ENCODE measurements at regions not wholly inside any gene's neighbourhood (a gene's known extent, or its start where the extent isn't known, plus 50 kb on each side); places are given as distances from the start of the nearest gene placed in this dataset.
"Not testable (repeated sequence)": the region's sequence is repeated elsewhere in the genome, so short reads cannot be mapped to it uniquely, and the experiment has no call there.

DNA sequence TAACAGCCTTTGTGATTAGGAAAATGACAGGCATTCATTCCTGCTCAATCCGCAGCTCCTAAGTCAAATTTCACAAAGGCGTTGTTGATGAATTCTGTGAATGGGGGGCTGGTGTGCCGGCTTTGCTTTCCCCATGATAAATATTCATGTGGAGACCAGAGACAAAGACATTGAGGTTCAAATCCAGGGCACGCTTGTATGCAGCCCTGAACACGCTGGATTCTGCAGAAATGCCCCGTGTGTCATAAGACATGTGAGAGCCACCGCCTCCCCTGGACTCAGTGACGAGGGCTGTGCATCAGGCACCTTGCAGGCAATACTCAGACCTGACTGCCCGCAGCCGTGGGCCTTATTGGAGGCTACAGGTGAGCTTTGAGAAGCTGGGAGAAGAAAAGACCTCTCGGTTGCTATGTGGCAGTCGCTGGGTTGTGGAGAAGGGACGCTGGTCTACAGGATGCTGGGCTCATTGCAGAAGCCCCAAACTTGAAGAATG, 906.2 kb downstream of the BRD1 start:
- DNase-seq (ENCODE audit: low read depth) = no peak

DNA sequence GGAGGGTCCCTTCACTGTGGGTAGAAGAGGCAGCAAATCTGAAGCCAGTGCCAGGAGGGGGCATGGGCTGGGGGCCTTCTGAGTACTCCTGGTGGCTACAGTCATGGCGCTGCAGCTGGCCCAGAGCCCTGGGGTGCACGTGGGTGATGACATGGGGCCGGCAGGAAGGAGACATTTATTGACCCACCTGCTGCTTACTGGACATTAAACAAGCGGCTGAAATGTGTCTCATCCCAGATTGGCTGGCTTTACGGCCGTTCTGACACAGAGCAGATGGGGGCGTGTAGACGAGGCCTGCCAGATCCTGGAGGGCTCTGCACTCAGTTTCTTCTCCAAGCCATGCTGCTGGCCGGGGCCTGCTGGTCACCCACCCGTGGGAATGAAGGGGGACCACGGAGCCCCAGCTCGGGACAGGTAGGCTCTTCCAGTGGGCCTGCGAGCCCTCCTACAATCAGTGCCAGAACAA, 906.9 kb downstream of the BRD1 start:
- no peak for DNase-seq (ENCODE audit: low read depth)

DNA sequence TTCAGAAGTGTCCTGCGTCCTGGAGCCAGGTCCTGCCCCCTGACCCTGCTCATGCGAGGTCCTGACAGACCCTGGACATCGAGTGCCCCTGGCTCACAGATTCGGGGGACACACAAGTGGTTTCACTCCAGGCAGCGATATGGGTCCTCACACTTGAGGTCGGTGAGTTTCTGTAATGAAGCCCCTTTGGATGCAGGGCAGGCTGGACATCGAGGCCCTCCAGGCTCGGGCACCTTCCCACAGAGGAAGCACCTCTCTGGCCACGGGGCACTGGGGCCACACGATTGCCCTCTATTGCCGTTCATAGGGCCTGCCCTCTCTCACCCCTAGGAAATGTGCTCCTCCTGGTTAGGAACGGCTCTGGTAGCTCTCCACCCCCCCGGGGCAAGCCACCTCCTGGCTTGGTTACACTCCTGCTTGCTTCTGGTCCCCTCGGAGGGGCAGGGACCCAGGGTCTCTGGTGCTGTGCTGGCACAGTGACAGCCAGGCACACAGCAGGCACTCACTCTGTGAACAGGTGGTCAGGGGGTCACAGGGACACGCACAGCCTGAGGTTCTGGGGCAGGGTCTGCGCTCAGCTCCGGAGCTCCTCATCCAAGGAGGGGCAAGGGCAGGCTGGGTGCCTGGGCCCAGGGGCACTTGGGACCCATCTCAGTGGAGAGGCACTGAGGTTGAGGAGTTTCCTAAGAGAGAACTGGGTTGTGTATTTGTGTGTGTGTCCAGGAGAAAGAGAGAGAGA, 907.7 kb downstream of the BRD1 start:
- no peak for DNase-seq (ENCODE audit: low read depth)

- no peak for DNase-seq (ENCODE audit: low read depth)
These were observed 908.5 kb downstream of the BRD1 start for GRCh38 chr22:48919187-48919590.

DNA sequence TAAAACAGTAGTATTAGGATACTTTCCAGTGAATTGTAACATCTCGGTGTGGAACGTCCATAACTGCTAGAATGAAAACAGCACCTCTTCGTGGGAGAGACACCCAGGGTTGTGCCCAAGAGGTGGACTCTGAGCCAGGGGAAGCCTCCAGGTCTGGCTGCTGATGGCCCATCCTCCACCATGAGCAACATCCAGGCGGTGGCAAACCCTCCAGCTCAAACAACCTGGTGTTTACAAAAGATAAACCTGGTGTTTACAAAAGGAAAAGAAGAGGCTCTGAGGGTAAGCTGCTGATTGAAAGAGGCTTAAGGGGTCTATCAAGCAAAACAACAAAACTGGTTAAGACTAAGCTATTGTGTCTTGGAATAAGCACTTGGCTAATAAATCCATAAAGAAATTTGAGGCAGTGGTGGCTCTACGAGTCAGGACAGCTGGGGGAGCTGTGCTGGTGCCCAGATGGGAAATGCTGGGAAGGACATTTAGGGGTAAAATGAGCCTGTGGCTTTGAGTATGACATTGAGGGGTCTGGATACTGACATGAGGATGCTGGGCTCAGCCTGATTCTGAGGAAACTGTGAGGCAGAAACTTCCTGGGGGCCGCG, 909.0 kb downstream of the BRD1 start:
- DNase-seq (ENCODE audit: low read depth) = no peak

DNA sequence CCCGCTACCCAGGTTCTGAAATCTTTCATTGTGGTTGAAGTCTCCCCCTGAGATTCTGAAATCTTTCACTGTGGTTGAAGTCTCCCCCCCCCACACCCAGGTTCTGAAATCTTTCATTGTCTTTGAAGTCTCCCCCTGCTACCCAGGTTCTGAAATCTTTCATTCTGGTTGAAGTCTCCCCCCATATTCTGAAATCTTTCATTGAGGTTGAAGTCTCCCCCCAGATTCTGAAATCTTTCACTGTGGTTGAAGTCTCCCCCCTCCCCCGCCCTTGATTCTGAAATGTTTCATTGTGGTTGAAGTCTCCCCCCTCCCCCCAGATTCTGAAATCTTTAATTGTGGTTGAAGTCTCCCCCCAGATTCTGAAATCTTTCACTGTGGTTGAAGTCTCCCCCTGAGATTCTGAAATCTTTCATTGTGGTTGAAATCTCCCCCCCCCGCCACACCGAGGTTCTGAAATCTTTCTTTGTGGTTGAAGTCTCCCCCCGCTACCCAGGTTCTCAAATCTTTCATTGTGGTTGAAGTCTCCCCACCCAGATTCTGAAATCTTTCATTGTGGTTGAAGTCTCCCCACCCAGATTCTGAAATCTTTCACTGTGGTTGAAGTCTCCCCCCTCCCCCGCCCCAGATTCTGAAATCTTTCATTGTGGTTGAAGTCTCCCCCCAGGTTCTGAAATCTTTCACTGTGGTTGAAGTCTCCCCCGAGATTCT, 915.2 kb downstream of the BRD1 start:
- DNase-seq (ENCODE audit: low read depth) = not testable (repeated sequence)

DNA sequence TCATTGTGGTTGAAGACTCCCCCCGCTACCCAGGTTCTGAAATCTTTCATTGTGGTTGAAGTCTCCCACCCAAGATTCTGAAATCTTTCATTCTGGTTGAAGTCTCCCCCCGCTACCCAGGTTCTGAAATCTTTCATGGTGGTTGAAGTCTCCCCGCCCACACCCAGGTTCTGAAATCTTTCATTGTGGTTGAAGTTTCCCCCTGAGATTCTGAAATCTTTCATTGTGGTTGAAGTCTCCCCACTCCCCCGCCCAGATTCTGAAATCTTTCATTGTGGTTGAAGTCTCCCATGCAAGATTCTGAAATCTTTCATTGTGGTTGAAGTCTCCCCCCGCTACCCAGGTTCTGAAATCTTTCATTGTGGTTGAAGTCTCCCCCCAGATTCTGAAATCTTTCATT, 916.0 kb downstream of the BRD1 start:
- not testable (repeated sequence) for DNase-seq (ENCODE audit: low read depth)

- not testable (repeated sequence) for DNase-seq (ENCODE audit: low read depth)
These were observed 916.6 kb downstream of the BRD1 start for GRCh38 chr22:48911067-48911466.

DNA sequence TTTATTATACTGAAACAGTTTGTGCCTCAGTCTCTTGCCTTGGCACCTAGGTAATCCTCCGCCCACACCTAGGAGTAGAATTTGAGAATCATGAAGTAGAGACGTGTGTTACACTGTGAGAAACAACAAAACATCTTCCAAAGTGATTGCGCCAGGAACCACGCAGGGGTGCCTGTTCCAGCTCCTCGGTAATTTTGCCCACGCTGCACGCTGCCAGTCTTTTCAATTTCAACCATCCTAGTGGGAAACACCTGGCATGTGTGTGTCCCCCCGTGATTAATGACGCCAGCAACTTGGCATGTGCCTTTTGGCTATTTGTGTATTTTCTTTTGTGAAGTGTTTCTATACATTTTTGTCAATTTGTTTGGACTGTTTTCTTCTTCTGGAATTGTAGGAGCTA, 919.1 kb downstream of the BRD1 start:
- no peak for DNase-seq (ENCODE audit: low read depth)

DNA sequence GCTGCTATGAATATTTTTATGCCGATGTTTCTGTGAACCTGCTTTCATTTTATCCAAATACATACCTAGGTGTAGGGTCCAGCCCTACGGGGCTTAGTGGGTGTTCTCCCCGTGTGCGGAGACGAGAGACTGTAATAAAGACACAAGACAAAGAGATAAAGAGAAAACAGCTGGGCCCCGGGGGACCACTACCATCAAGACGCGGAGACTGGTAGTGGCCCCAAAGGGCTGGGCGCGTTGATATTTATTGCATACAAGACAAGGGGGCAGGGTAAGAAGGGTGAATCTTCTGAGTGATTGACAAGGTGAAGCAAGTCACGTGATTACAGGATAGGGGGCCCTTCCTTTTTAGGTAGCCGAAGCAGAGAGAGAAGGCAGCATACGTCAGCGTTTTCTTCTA, 920.1 kb downstream of the BRD1 start:
- no peak for DNase-seq (ENCODE audit: low read depth)

DNA sequence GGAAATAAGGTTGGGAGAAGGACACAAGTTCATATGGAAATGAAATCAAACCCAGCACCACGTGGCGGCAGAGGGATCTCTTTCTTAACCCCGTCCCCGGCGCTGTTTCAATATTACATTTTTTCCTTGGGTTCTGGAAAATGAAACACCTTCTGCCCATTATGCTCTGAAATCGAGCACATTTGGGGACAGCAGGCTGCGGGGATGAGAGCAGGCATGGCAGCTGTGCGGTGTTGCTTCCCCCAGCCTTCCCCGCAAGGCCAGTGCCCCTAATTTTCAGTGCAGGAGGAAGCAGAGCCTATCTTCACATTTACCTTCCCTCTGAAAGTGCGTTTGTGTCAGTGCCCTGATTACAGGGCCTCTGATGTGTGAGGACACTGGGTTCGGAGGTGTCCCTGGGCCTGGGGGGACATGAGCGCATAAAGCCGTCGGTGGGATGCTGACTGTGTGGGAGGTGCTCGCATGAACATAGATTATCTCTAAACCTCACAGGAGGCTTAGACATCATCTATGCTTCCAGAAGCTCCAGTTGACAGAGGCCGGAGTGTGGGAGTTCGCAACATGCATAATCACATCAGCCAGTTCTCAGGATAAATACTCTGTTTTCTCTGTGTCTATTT, 921.3 kb downstream of the BRD1 start:
- DNase-seq (ENCODE audit: low read depth) = no peak

- DNase-seq (ENCODE audit: low read depth) = no peak
These were observed 922.3 kb downstream of the BRD1 start for GRCh38 chr22:48905206-48905975.

GRCh38 chr22:48902983-48903650, 924.6 kb downstream of the BRD1 start:
- DNase-seq (ENCODE audit: low read depth) = no peak

DNA sequence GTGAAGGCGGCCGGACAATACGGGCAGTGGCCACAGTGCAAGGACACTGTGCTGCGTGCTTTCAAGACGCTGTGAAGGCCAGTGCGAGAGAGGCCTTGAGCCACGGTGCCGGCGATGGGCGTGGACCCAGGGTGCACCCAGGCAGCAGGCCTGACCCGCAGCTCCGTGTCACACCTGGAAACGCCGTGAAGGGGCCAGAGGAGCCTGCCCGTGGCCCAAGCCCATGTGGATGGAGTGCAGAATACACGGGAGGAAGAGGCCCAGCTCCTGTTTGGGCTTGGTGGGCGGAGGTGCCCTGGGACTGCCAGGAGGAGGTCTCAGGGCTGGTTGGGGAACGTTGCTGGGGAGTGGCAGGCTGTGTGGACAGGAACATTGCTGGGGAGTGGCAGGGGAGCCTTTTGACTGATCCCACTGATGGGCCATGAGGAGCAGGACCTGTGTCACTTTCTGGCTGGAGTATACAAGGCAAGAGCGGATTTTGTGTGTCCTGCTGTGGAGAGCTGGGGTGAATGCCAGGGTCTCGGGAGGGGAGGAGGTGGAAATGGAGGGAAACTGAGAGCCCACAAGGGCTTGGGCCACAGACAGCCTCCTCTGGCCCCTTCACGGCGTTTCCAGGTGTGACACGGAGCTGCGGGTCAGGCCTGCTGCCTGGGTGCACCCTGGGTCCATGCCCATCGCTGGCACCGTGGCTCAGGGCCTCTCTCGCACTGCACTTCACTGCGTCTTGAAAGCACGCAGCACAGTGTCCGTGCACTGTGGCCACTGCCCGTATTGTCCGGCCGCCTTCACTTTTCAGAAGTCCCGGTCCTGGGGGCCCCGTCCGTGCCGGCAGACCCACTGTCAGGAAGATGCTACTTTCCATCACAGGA, 925.4 kb downstream of the BRD1 start:
- DNase-seq (ENCODE audit: low read depth) = no peak

DNA sequence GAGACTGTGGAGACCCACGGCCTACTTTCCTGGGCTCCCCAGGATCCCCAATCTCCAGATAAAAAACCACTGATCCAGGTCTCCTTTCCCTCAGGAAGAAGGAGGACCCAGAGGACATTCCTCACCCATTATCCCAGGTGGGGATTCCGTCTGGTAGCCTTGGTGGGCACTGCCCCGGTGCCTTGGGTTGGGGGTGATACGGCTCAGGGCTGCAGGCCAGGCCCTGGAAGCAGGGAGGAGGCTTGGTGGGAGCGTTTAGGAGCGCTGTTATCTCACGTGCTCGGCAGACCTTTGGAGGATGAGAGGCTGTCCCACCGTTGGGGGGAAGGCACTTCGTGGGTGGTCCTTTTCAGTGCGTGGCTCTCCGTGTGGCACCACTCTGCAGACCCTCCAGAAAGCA, 926.3 kb downstream of the BRD1 start:
- DNase-seq (ENCODE audit: low read depth) = no peak

DNA sequence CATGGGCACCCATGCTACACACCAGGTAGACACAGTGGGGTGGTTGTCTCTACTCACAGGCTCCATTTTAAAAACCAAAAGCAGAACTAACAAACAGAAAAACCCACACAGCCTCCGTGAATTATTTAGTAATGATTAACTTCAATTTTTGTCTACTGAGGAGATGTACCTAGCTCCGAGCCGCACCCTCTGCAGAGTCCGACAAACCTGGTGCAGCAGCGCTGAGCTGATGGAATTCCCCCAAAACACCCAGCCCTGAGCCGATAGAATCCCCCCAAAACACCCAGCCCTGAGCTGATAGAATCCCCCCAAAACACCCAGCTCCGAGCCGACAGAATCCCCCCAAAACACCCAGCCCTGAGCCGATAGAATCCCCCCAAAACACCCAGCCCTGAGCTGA, 927.0 kb downstream of the BRD1 start:
- DNase-seq (ENCODE audit: low read depth) = no peak

DNA sequence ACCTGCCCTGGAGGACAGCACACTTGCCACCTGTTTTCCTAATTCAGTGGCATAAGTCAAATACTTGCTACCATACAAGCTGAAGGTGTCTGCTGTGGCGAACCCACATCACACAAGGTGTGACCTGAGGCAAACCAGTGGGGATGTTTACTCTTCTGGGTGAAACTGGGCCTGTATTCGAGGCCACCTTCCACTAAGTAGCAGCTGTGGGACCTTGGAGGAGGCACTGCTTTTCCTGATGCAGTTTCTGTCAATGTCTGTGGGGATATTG, 927.4 kb downstream of the BRD1 start:
- DNase-seq (ENCODE audit: low read depth) = no peak

GRCh38 chr22:48899523-48900326, 927.9 kb downstream of the BRD1 start:
- no peak for DNase-seq (ENCODE audit: low read depth)

DNA sequence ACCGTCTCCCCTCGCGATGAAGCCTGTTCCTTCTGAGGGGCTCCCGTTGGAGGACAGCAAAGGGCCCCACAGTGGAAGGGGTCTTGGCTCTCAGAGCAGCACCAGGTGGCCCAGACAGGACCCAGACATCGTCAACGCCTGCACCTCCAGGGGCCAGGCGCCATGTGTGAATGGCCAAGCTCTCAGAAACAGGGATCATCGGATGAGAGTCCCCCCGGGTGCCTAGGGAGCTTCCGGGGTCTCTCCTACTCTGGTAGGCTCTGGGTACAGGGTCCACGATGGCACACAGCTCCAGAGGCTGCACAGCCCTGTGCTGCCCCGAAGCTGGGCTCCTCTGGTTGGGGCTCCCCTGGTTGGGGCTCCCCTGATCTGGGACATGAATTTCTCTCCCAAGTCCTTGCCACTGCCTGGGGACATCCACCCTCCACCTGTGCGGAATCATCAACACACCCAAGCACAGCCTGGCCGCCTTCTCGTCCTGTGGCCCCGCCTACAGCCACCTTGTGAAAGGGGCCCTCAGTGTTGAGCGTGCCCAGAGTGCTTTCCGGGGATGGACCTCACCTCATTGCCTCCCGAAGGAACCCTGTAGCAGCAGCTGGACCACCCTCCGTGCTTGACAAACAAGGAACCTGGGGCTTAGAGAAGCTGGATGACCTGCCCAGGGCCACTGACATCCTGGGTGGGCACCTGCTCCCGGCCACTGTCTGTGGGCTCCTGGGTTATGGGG, 929.0 kb downstream of the BRD1 start:
- DNase-seq (ENCODE audit: low read depth) = no peak
